Right hindlimb (tissue), 1 donor: ENCODE measurements at regions not wholly inside any gene's neighbourhood (a gene's known extent, or its start where the extent isn't known, plus 50 kb on each side); places are given as distances from the start of the nearest gene placed in this dataset.
A peak's percentile ranks its signal among the peaks of the same experiment; 100 is the strongest.

ENCODE experiments used
- DNase-seq: peaks from one replicate; pipeline ENCODE4 v3.0.0-alpha.2; 2018

- no peak for DNase-seq
These were observed 317.5 kb upstream of the MARCKS start for GRCh38 chr6:113539623-113540022.

DNA sequence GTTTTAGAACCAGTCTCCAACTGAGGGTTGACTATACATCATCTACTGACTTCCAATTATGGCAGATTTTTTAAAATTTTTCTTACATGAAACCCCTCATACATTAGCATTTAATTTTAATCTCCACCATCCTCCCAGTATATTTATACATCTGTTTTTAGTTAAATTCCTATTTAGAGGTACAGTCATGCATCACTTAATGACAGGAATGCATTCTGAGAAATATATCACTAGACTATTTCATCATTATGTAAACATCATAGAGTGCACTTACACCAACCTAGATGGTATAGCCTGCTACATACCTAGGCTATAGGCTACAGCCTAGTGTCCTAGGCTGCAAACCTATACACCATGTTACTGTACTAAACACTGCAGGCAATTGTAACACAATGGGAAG is 316.7 kb upstream of the MARCKS start:
- DNase-seq = no peak

GRCh38 chr6:113551168-113551567 is 306.0 kb upstream of the MARCKS start:
- DNase-seq = no peak

GRCh38 chr6:113556775-113557174 is 300.4 kb upstream of the MARCKS start:
- no peak for DNase-seq

- DNase-seq = no peak
These were observed 298.7 kb upstream of the MARCKS start for GRCh38 chr6:113558431-113558830.

DNA sequence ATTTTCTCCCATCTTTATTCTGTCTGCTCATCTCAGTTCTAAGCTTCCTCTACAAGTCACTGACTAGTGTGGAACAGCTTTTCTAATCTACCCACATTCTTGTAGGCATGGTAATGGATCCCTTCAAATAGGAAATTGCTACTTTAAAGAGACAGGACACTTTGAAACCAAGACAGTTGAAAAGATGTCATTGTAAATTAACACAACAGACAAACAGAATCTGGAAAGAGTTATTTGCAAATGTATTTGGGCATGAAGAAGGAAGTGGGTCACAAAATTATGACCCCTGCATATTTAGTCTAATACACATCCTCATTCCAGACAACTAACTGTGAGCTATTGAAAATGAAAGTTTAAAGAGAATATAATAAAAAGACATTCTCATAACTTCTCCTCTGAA is 298.2 kb upstream of the MARCKS start:
- no peak for DNase-seq

GRCh38 chr6:113560376-113560775 is 296.8 kb upstream of the MARCKS start:
- DNase-seq = no peak

DNA sequence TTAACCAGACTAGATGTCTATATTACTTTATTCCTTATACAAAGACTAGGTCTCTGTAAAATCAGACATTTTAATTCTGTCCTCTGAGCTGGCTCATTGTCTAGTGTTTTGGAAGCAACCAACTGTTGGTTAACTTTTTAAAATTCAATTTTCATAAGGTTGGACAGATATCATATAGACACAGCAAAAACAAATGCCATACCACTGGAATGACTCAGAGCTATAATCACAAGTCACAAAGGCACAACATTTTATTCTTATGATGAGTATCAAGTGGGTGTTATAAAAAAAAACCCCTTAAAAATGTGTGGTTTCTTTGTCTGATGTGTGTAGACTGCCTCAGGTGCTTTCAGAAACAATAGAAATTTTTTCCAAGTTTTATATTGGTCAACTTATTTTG is 296.2 kb upstream of the MARCKS start:
- DNase-seq = no peak

- DNase-seq = no peak
These were observed 294.9 kb upstream of the MARCKS start for GRCh38 chr6:113562248-113562647.

DNA sequence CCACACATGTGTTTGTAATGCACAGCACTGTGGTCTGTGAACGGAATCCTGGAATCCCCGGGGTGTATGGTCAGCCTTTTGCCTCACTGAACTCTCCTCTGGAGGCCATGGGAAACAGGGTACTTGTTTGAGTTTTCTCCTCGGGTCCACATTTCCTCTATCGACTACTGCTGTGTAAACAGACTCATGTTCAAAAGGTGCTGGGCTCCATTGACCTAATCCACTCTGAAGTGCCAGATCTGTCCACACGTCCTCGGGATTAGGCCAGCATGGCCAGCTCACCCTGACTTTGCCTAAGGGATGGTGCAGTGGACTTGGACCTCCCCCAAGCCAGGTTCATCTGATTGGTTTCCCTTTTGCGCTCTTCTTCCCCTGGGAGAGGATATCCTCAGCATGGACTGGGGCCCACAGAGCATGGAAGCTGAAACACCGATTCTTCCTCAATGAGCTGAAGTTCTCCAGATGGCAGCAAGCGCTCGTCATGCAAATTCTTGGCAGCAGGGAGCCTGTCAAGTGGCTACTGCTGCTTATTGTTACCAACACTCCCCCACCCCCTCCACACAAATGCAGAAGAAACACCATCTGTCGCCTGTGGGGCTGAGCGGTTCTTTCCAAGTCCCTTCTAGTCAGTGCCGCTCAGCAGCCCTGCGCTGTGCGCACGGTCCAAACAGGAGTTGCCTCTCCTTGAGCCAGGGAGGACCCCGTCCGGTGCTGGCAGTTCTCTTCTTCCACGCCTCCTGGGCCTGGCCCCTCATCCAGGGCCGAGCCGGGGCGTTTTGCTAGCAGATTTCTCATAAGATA is 292.6 kb upstream of the MARCKS start:
- peak; percentile 89 for DNase-seq

GRCh38 chr6:113565306-113565705 is 291.8 kb upstream of the MARCKS start:
- no peak for DNase-seq

- DNase-seq = no peak
These were observed 287.0 kb upstream of the MARCKS start for GRCh38 chr6:113570161-113570560.

DNA sequence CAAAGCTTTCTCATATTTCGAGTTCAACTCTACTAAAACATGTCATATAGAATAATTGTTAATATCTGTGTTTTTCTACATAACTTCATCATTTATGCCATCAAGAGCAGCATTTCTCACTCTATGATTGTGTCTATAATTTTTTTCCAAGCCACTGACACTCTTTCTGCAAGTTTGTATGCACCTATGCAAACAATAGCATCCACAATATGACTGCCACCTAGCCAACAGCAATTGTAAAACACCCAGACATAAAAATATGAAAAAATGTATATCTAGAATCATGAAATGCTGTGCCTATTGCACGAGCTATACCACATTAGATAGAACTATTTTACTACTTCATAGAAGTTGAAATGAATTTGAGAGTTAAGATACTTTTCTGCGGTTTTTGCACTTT is 286.5 kb upstream of the MARCKS start:
- DNase-seq = no peak

- DNase-seq = no peak
These were observed 283.0 kb upstream of the MARCKS start for GRCh38 chr6:113574147-113574546.

DNA sequence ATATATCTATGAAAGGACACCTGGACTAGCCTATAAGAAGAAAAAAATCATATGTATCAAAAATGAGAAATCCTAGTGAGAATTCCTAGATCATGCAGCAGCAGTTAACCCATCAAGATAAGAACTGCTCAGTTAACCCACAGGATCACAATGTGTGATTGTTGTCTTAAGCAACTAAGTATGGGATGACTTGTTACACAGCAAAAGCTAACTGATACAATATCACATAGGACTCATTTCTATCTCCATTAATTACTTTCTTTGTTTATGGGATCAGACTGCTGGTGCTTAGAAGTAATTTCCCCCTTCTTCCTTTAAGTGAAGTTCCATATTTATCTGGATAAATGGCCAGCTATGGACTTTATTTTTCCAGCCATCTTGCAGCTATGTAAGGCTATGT is 280.8 kb upstream of the MARCKS start:
- no peak for DNase-seq

GRCh38 chr6:113578691-113579090 is 278.5 kb upstream of the MARCKS start:
- DNase-seq = no peak

DNA sequence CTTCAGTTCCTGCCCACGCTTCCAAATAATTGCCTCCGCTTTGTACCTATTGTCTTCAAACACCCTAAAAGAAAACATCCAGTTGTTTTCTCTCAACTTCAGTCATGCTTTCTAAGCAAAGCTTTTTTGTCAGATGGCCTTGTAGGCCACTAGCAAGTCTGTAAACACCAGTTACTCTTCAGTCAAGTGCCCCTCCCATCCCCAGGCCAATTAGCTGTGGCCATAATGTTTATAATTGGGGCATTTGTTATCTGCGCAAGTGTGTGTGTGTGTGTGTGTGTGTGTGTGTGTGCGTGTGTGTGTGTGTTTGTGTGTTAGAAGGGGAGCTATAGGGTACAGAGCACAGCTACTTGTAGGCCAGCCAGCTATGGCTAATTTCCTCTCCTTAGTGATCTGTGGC is 272.4 kb upstream of the MARCKS start:
- DNase-seq = no peak

DNA sequence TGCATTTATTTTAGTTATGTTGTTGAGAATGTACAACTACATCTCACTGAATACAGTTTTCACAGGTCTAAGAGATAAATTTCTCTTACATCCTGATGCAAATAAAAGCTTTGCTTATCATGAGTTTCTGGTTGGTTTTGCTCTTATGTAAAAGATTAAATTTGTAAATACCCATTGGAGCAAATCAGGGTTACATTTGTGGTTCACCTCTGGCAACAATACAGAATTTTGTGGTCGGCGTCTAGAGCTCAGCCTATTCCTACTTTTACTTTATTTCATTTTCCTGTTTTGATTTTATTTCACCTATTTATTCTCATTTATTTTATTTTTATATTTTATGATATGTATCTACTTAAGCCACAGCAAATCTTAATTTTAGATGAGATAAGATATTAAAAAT is 271.9 kb upstream of the MARCKS start:
- no peak for DNase-seq

- DNase-seq = no peak
These were observed 270.6 kb upstream of the MARCKS start for GRCh38 chr6:113586413-113587077.

- no peak for DNase-seq
These were observed 270.0 kb upstream of the MARCKS start for GRCh38 chr6:113587078-113587699.

GRCh38 chr6:113588646-113589045 is 268.5 kb upstream of the MARCKS start:
- no peak for DNase-seq

DNA sequence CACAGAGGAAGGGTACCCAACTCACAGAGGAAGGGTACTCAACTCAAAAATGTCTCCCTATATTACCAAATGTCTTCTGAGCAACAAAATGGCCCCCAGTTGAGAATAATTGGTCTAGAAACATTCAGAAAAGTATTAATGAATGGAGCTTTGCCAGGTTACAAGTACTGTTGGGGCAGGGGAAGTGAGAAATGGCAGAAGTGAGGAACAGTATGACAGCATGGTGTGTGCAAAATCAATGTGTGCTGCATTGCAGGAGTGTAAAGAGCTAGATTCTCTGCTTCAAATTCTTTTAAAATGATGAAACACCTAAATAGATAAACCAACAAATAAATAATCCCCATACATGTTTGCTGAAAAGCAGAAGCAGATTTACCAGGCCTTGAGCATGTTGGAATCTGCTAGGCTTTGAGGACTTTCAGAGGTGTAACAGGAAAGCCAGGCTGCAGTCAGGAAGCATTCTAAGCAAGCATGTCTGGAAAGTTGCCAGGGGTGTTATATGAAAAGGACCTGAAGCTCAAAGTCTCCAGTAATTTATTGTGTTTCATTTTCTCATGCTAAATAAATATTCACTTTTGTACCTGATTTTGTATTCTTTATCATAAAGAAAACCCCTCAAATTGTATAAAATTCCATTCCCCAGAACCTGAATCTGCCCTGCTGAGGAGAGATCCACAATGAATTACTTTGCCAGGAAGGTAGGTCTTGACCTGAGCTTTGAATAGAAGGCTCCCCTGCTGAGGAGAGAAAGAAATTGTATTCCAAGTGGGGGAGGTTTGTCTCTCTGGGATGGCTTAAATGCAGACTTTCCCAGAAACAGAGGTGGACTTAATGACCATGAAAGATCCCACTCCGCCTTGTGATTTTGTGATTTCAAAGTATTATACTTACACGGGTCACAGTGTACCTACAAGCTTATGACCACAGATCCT is 265.0 kb upstream of the MARCKS start:
- DNase-seq = no peak

DNA sequence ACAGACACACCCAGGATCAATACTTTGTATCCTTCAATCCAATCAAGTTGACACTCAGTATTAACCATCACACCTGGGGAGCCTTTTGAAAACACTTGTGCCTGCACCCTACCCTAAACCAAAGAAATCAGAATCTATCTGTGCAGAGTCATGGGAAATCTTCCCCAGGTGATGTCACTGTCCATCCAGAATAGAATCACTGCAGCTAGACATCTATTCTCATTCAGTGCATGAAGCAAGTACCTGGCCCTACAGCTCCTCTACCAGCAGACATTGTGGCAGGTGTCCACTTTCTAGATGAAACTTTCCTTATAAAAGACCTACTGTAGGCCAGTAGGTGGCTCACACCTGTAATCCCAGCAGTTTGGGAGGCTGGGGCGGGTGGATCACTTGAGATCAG is 262.4 kb upstream of the MARCKS start:
- no peak for DNase-seq
